SH-SY5Y (cell line): ENCODE measurements at regions not wholly inside any gene's neighbourhood (a gene's known extent, or its start where the extent isn't known, plus 50 kb on each side); places are given as distances from the start of the nearest gene placed in this dataset.

Experiments used
- GATA2 ChIP-seq: IDR thresholded peaks from 2 replicates; pipeline ENCODE4 v1.6.1; 2011; ENCODE audit warnings: mild to moderate bottlenecking, low read depth, low read length
- GATA3 ChIP-seq: IDR thresholded peaks from 2 replicates; pipeline ENCODE4 v1.6.1; 2011; ENCODE audit warnings: low read depth, mild to moderate bottlenecking, low read length, moderate library complexity

DNA sequence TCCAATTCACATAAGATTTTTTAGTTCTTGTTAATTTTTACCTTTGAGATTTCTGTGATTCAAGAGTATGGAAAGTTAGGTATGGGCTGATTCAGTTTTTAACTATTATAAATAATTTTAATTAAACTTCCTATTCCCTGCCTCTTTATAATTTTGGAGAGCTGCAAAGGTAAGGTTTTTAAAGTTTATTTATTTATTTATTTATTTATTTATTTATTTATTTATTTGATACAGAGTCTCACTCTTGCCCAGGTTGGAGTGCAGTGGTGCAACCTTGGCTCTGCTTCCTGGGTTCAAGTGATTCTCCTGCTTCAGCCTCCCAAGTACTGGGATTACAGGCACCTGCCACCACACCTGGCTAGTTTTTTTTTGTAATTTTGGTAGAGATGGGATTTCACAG is 215.5 kb upstream of the FIGN start:
- no peak for TF ChIP-seq GATA2
- no peak for TF ChIP-seq GATA3
